Cardiac fibroblast (primary cell): ENCODE measurements at regions not wholly inside any gene's neighbourhood (a gene's known extent, or its start where the extent isn't known, plus 50 kb on each side); places are given as distances from the start of the nearest gene placed in this dataset.
A peak's percentile ranks its signal among the peaks of the same experiment; 100 is the strongest.
"Not testable (repeated sequence)": the region's sequence is repeated elsewhere in the genome, so short reads cannot be mapped to it uniquely, and the experiment has no call there.

ENCODE experiments used
- DNase-seq, 2 donors: peaks; one replicate each; pipeline versions ENCODE4 v3.0.0 to v3.0.0-alpha.2; 2010; ENCODE audit warnings: low read depth in 2 of 2
- H3K4me3 ChIP-seq, 2 donors: replicated peaks in 1 of 2; 1 replicate in 1 of 2; 2 replicates in 1 of 2; pipeline ENCODE4 v1.5.1; 2011; ENCODE audit warnings: low read depth in 2 of 2, low read length in 2 of 2, mild to moderate bottlenecking in 2 of 2, moderate library complexity in 1 of 2
- CTCF ChIP-seq: IDR thresholded peaks from one replicate; pipeline ENCODE4 v1.5.1; 2011; ENCODE audit warnings: low read depth, mild to moderate bottlenecking, low read length, inconsistent platforms

GRCh38 chr19:23563326-23563725 lies 123.7 kb downstream of the ZNF675 start:
- DNase-seq, result no peak
- TF ChIP-seq CTCF, result no peak
- H3K4me3 ChIP-seq, result no peak overlapping the region

- TF ChIP-seq CTCF, result no peak
- no peak for DNase-seq
- H3K4me3 ChIP-seq, result no peak overlapping the region
Observed at GRCh38 chr19:23561341-23561740, 125.7 kb downstream of the ZNF675 start.

GRCh38 chr19:23560051-23560450 lies 127.0 kb downstream of the ZNF675 start:
- no peak for TF ChIP-seq CTCF

GRCh38 chr19:23558541-23558940 lies 128.5 kb downstream of the ZNF675 start:
- H3K4me3 ChIP-seq, result no peak overlapping the region
- DNase-seq, result no peak
- TF ChIP-seq CTCF, result no peak

More at GRCh38 chr19:23560051-23560450, 127.0 kb downstream of the ZNF675 start:
- H3K4me3 ChIP-seq, result no peak overlapping the region
- DNase-seq, result no peak

GRCh38 chr19:23557381-23557780 lies 129.6 kb downstream of the ZNF675 start:
- H3K4me3 ChIP-seq, result no peak overlapping the region
- no peak for DNase-seq
- TF ChIP-seq CTCF, result no peak

- peak in 1 of 2 donors; percentile 2 for DNase-seq
- H3K4me3 ChIP-seq, result no peak overlapping the region
- TF ChIP-seq CTCF, result no peak
Observed at GRCh38 chr19:23554548-23554947, 132.5 kb downstream of the ZNF675 start.

- not testable (repeated sequence) for H3K4me3 ChIP-seq
- peak in 1 of 2 donors; percentile 18 for DNase-seq
Observed at GRCh38 chr19:23550102-23550501, 136.9 kb downstream of the ZNF675 start.
